HEK293 (cell line): ENCODE measurements at regions not wholly inside any gene's neighbourhood (a gene's known extent, or its start where the extent isn't known, plus 50 kb on each side); places are given as distances from the start of the nearest gene placed in this dataset.

Source experiments
- ZNF404 ChIP-seq: fragments of 450-650 bp; formaldehyde crosslinking; IDR thresholded peaks from 2 replicates; pipeline ENCODE4 v1.5.1; 2017; ENCODE audit warnings: missing biosample characterization, missing genetic modification characterization
- ZNF518A ChIP-seq: fragments of 450-650 bp; formaldehyde crosslinking; conservative IDR thresholded peaks from 2 replicates; pipeline ENCODE4 v1.5.1; 2016; ENCODE audit warnings: low read depth, missing biosample characterization, missing genetic modification characterization
- ZNF660 ChIP-seq: fragments of 450-650 bp; IDR thresholded peaks from 2 replicates; pipeline ENCODE4 v1.5.1; 2018; ENCODE audit warnings: missing biosample characterization, mild to moderate bottlenecking, missing genetic modification characterization
- ZNF777 ChIP-seq: fragments of 450-650 bp; formaldehyde crosslinking; IDR thresholded peaks from 2 replicates; pipeline ENCODE4 v1.5.1; 2017; ENCODE audit warnings: missing biosample characterization, missing genetic modification characterization, borderline replicate concordance

GRCh38 chr17:69713815-69714214 is 299.3 kb downstream of the MAP2K6 start:
- TF ChIP-seq ZNF777 (tag by site-specific recombination) (no peak), ZNF660 (no peak), ZNF404 (tag by site-specific recombination) (no peak), ZNF518A (tag by site-specific recombination) (no peak)
